ENCODE measurements at regions not wholly inside any gene's neighbourhood (a gene's known extent, or its start where the extent isn't known, plus 50 kb on each side); places are given as distances from the start of the nearest gene placed in this dataset.

DNA sequence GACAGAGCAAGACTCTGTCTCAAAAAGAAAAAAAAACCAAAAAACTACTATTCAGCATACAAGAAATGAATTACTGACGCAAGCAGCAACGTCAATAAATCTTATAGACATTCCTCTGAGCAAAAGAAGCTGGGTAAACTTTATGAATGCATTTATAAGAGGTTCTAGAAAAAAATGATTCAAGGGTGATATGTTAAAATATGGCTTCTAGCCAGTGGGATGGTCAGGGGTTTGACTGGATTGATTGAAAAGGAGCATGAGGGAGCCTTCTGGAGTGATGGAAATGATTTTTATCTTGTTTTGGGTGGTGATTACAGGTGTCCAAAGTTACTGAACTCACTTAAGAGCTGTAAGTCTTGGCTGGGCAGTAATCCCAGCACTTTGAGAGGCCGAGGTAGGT is 64.9 kb upstream of the SALL4 start:
- DNase-seq: no peak

DNA sequence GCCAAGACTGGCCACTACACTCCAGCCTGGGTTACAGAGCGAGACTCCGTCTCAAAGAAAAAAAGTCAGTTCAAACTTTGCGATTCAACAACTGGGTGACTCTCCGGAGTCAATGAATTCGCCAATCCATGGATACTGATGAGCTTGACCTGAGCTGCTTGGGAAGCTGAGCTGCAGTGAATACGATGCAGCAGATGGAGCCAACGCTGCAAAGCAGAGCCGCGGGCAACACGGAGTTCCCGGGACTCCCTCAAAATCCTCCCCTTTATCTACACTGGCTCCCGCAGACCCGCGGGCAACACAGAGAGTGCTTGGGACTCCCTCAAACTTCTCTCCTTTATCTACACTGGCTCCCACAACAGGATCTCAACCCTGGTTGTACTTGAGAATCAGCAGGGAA is 62.6 kb upstream of the SALL4 start:
- DNase-seq: no peak

DNA sequence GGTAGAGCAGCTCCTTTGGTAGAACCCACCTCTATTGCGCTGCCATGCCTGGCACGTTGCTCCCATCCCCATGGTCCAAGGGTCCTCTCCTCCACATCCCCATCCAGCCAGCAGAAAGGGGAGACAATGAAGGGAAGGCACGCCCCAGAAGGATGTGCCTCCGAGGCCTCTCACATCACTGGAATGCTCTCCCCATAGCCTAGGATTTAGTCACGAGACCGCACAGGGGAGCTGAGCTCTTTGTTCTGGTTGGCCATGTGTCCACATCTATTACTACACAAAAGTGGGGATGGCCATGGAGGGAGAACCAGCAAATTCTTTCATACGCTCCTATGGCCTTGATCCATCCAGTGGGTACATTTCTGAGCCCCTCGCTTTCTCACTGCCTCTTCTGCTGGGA is 60.5 kb upstream of the SALL4 start:
- no peak for DNase-seq

DNA sequence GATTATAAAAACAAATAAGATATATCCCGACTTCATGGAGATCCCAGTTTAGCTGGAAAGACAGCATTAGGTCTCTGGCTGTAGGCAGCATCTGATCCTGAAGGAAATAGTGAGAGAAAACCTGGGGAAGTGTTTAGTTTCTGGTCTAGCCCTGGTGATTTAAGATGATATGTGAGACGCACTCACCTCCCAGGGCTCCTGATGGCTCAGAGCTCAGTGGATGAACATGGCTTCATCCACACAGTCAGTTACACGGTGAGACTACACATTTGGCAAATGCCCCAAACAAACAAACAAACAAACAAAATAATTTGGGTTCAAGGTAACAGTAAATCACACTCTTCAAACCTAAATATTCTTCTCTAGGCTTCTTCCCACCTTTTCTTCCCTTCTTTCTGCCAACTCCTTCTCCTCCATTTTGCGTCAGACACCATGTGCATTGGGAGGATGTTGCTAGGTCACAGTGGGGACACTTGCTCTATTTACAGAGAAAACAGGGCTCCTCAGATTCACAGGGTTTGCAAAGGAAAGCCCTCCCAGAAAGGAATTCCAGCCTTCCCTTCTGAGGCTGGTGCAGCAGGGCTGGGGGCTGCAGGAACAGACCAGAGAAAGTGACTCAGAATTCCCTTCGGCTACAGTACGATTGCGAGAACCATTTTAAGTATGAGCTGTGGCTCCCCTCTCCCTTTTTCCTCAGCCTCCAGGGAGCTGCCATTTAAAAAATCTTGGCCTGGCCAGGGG is 59.6 kb upstream of the SALL4 start:
- DNase-seq: no peak

DNA sequence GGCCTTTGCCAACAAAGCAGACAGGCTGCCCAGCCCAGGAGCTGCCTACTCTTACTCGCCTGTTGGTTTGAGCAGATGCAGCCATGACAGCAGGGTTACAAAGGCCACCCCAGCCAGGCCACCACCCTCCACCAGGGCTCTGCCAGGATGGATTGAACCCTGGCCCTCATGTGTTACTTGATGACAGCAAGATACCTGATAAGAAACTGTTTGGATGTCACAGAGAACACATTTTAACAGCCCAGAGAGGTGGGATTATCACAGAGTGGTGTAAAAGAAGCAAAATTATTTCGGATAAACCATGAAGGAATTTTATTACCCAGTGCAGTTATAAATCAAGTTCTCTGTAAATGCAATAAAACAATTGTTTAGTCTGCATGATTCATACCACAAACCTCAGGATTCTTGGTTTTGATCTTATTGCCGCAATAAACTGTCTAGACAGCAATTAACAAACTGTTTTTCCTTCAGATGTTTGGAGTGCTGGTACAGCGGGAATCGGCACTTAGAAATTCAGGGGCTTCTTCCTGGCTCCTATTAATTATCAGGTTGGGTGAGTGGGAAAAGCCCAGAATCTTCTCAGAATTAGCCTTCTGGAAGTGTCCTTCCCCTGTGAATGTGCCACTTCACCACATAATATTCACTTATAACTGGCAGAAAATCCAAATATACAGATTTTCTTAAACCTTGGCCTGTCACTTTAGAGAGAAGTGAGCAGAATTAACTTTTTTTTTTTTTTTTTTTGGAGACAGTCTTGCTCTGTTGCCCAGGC is 58.0 kb upstream of the SALL4 start:
- DNase-seq: no peak

DNA sequence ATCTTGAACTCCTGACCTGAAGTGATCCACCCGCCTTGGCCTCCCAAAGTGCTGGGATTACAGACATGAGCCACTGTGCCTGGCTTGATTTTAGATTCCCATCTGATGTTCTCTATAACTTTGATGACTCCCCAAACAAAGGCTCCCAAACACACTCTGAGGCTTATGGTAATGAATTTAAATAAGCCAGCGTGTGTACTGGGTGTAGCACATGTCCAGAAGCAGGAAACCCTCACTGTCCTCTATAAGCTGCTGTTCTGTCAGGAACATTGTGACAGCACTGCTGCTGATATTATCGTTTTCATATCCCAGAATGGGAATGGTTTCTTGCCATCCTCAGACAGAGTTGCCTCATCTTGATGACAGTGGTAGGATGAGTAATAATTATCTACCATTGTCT is 54.1 kb upstream of the SALL4 start:
- DNase-seq: no peak

DNA sequence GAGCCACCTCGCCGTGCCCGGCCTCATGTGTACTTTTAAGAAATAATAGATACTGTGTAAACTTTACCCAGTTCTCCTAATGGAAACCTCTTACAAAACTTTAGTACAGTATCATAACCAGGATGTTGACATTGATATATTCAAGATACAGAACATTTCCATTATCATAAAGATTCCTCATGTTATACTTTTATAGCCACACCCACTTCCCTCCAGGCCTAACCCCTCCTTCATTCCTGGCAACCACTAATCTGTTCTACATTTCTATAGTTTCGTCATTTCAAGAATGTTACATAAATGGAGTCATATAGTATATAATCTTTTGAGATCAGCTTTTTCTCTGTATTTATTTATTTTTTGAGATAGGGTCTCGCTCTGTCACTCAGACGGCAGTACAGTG is 52.6 kb upstream of the SALL4 start:
- DNase-seq: no peak

All from NCI-H446 treated with DMSO at 0.1 percent for 48 hours (cell line).